ENCODE measurements at regions not wholly inside any gene's neighbourhood (a gene's known extent, or its start where the extent isn't known, plus 50 kb on each side); places are given as distances from the start of the nearest gene placed in this dataset.
A peak's percentile ranks its signal among the peaks of the same experiment; 100 is the strongest.

GRCh38 chr3:107992976-107993684 is 97.7 kb downstream of the CD47 start:
- no peak for DNase-seq (ENCODE audit: low read depth in 2 of 3, low spot score in 2 of 3)

- DNase-seq (ENCODE audit: low read depth in 2 of 3, low spot score in 2 of 3) = no peak
These were observed 99.9 kb downstream of the CD47 start for GRCh38 chr3:107990926-107991325.

- DNase-seq (ENCODE audit: low read depth in 2 of 3, low spot score in 2 of 3) = no peak
These were observed 100.4 kb downstream of the CD47 start for GRCh38 chr3:107990433-107990832.

- no peak for DNase-seq (ENCODE audit: low read depth in 2 of 3, low spot score in 2 of 3)
These were observed 101.2 kb downstream of the CD47 start for GRCh38 chr3:107989661-107990060.

GRCh38 chr3:107988460-107989175 is 102.2 kb downstream of the CD47 start:
- DNase-seq (ENCODE audit: low read depth in 2 of 3, low spot score in 2 of 3) = no peak

- DNase-seq (ENCODE audit: low read depth in 2 of 3, low spot score in 2 of 3) = no peak
These were observed 103.5 kb downstream of the CD47 start for GRCh38 chr3:107987036-107987939.

- no peak for DNase-seq (ENCODE audit: low read depth in 2 of 3, low spot score in 2 of 3)
These were observed 104.3 kb downstream of the CD47 start for GRCh38 chr3:107986505-107986904.

- peak in 1 of 3 experiments; percentile 13 for DNase-seq (ENCODE audit: low read depth in 2 of 3, low spot score in 2 of 3)
These were observed 105.3 kb downstream of the CD47 start for GRCh38 chr3:107985496-107985895.

GRCh38 chr3:107983247-107983646 is 107.6 kb downstream of the CD47 start:
- no peak for DNase-seq (ENCODE audit: low read depth in 2 of 3, low spot score in 2 of 3)

GRCh38 chr3:107982165-107982564 is 108.7 kb downstream of the CD47 start:
- DNase-seq (ENCODE audit: low read depth in 2 of 3, low spot score in 2 of 3) = no peak

GRCh38 chr3:107981471-107982111 is 109.2 kb downstream of the CD47 start:
- DNase-seq (ENCODE audit: low read depth in 2 of 3, low spot score in 2 of 3) = no peak

GRCh38 chr3:107979538-107979937 is 111.3 kb downstream of the CD47 start:
- DNase-seq (ENCODE audit: low read depth in 2 of 3, low spot score in 2 of 3) = no peak

GRCh38 chr3:107978131-107979055 is 112.4 kb downstream of the CD47 start:
- no peak for DNase-seq (ENCODE audit: low read depth in 2 of 3, low spot score in 2 of 3)

- no peak for DNase-seq (ENCODE audit: low read depth in 2 of 3, low spot score in 2 of 3)
These were observed 113.4 kb downstream of the CD47 start for GRCh38 chr3:107977221-107978130.

GRCh38 chr3:107976202-107976800 is 114.5 kb downstream of the CD47 start:
- no peak for DNase-seq (ENCODE audit: low read depth in 2 of 3, low spot score in 2 of 3)

GRCh38 chr3:107975529-107976201 is 115.2 kb downstream of the CD47 start:
- DNase-seq (ENCODE audit: low read depth in 2 of 3, low spot score in 2 of 3) = no peak

- no peak for DNase-seq (ENCODE audit: low read depth in 2 of 3, low spot score in 2 of 3)
These were observed 116.9 kb downstream of the CD47 start for GRCh38 chr3:107973961-107974360.

- DNase-seq (ENCODE audit: low read depth in 2 of 3, low spot score in 2 of 3) = no peak
These were observed 117.7 kb downstream of the CD47 start for GRCh38 chr3:107973152-107973551.

All from activated CD8-positive, alpha-beta memory T cell treated with anti-CD3 and anti-CD28 coated beads for 48 hours (primary cell).